HFF-Myc (cell line): ENCODE measurements at regions not wholly inside any gene's neighbourhood (a gene's known extent, or its start where the extent isn't known, plus 50 kb on each side); places are given as distances from the start of the nearest gene placed in this dataset.

Source experiments
- DNase-seq: peaks from one replicate; pipeline ENCODE4 v3.0.0-alpha.2; 2011; ENCODE audit warnings: low read depth; ENCODE audit errors: extremely low read depth
- H3K4me3 ChIP-seq: replicated peaks from 2 replicates; pipeline ENCODE4 v1.5.1; 2011; ENCODE audit warnings: low read depth, mild to moderate bottlenecking, control low read depth, low read length
- TF ChIP-seq, protein P1 (sequence below): IDR thresholded peaks from 2 replicates; pipeline ENCODE4 v1.5.1; 2012; ENCODE audit warnings: mild to moderate bottlenecking, low read depth, low read length, control low read depth; ENCODE audit errors: missing control alignments

DNA sequence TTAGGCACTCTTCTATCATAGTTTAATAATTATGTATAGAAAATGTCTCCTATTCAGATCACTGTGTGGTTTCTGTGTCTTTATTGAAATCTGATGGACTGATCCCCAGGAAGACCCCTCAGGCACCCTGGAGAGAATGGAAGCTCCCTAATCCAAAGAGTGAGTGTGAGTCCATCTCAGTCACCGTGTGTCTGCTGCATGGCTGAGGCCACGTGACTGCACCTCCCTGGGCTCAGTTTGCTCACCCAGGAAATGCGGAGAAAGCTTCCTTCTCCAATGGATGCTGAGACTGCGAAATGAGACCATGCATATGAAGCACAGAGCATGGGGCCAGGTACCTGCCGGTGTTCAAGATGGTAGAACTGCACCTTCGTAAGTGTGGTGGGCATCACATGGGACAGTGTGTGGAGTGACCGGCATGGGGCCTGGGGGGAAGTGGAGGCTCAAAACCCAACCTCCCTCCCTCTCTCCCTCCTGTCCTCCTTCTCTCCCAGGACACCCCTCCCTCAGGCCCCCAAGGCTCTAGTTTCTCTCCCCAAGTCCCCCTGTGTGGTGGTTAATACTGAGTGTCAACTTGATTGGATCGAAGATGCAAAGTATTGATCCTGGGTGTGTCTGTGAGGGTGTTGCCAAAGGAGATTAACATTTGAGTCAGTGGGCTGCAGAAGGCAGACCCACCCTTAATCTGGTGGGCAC is 557.5 kb downstream of the PTPRU start:
- no peak overlapping the region for H3K4me3 ChIP-seq
- TF ChIP-seq, protein P1, sequence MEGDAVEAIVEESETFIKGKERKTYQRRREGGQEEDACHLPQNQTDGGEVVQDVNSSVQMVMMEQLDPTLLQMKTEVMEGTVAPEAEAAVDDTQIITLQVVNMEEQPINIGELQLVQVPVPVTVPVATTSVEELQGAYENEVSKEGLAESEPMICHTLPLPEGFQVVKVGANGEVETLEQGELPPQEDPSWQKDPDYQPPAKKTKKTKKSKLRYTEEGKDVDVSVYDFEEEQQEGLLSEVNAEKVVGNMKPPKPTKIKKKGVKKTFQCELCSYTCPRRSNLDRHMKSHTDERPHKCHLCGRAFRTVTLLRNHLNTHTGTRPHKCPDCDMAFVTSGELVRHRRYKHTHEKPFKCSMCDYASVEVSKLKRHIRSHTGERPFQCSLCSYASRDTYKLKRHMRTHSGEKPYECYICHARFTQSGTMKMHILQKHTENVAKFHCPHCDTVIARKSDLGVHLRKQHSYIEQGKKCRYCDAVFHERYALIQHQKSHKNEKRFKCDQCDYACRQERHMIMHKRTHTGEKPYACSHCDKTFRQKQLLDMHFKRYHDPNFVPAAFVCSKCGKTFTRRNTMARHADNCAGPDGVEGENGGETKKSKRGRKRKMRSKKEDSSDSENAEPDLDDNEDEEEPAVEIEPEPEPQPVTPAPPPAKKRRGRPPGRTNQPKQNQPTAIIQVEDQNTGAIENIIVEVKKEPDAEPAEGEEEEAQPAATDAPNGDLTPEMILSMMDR: no peak
- no peak for DNase-seq

DNA sequence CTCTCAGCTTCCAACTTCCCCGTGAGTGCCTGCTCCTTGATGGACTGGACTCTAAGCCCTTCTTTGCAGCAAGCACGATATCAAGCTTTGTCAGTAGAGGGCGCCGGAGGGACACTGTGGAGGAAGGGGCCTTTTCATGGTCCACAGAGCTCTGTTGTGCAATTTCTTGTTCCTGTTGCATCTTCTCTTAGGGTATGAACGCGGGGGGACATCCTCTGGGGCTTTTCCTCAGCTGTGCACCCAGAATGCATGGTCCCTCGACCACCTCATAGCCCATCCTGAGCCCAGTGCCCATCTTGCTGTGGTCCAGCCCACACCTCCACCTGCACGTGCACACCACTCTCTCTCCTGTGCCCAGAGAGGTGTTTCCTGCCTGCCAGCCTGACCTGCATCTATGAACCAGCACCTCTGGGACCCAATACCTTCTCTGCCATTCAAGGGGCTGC is 556.8 kb downstream of the PTPRU start:
- TF ChIP-seq, protein P1: peak; percentile 93
- peak; percentile 58 for DNase-seq
- H3K4me3 ChIP-seq: no peak overlapping the region

DNA sequence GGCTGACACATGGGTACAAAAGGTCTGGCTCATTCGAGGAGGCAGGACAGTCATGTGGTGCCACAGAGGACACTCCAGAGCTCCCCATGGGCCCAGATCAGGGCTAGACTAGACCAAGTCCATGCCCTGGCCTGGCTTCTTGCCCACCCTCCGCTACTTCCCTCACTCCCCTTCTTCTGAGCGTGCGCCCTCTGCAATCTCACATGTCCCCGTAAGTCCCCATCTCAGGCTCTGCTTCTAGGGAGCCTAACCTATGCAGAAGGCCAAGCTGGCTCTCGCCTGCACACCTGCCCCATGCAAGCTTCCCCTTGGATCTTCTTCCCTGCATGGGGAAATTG is 553.6 kb downstream of the PTPRU start:
- H3K4me3 ChIP-seq: no peak overlapping the region
- TF ChIP-seq, protein P1: no peak
- no peak for DNase-seq

DNA sequence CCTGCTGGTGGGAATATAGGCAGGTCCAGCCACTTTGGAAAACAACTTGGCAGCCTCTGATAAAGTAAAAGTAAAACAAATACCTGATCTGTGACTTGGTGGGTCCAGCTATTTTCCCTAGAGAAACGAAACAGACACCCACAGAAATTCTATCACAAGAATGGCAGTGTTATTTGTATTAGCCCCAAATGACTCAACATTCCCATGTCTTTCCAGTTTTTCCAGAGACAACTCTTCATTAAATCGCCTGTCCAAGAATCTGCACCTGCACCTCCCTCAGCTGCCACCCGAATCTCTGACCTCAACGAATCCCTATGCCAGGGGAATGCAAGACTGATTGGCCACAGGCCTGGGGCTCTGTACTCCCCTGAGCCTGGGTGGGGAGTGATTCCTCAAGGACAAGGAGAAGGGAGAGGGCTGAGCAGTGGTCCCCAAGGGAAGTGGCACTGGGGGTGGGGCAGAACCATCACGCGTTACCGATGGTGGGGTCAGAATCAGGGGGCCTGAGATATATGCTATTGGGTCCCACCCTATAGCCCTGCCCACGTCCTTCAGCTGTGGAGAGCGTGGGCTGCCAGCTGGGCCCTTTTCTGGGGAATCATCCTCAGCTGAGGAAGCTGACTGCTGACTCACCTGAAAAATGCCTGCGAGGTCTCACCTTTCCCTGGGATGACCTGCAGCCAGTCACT is 553.0 kb downstream of the PTPRU start:
- DNase-seq: no peak
- H3K4me3 ChIP-seq: no peak overlapping the region
- TF ChIP-seq, protein P1: no peak

DNA sequence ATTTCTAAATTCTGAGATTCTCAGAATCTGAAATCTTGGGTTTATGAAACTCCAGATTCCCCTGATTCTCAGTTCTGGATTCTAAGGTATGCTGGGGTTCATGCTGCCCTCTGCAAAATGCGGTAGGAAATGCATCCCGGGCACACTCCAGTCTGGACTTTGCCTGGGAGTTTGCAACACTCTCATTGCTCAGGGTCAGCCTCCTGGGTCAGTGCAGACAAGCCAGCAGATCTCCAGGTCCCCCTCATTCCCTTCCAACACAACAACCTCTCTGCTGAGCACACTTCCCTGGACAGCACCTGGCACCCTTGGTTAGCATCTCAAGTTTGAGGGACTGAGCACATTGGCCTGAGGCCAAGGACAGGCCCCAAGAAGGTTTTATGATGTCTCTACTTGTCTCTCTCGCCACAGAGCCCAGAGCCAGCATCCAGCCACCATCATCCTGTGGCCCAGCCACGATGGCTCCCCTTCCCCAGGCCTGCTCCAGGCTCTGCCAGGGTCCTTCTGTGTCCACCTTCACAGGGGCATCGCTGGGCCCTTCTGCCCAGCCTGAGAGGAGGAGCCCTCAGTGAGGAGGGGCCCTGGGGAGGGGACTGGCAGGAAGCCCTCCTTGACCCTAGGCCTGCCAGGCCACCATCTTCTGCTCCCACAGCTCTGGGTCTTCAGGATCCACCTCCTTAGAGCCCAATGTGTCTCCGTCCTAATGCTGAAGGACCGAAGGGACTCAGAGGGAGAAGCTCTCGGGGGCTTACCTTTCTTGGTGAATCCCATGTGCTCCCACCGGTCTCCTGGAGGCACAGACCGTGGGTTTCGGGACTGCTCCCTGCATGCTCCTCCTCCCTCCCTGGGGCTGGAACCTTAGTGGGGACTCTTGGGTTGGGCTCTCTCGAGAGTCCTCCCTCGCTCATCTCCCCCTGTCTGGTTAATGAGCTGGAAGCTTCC is 550.7 kb downstream of the PTPRU start:
- no peak for DNase-seq
- TF ChIP-seq, protein P1: no peak

DNA sequence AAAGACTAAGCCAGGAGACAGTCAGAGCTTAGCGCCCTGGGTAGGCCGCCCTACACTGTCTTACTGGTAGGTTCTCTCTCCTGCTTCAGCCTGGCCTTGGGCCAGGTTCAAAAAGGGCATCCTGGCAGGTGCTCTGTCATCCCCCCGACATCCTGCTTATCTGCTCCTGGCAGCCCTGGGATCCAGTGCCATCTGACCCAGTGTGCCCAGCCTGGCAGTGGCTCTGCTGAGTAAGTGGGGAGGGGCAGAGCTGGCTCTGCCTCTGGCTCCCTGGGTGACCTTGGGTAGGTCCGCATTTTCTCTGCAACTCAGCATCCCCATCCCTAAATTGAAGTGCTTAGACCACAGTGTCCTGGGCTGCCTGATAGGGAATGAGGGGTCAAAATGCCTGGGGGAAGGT is 549.9 kb downstream of the PTPRU start:
- TF ChIP-seq, protein P1: no peak
- no peak overlapping the region for H3K4me3 ChIP-seq
- DNase-seq: no peak

More for the DNA sequence above, 550.7 kb downstream of the PTPRU start:
- no peak overlapping the region for H3K4me3 ChIP-seq
